IgD-negative memory B cell (primary cell): ENCODE measurements at regions not wholly inside any gene's neighbourhood (a gene's known extent, or its start where the extent isn't known, plus 50 kb on each side); places are given as distances from the start of the nearest gene placed in this dataset.
"Not testable (repeated sequence)": the region's sequence is repeated elsewhere in the genome, so short reads cannot be mapped to it uniquely, and the experiment has no call there.

Experiments used
- H3K27ac Mint-ChIP-seq, 3 donors: one replicate each; pipeline ENCODE4 v1.8.0; 2020 to 2022; ENCODE audit warnings: mild to moderate bottlenecking in 3 of 3, mixed read lengths in 3 of 3, moderate library complexity in 1 of 3
- H3K27me3 Mint-ChIP-seq: one replicate; pipeline ENCODE4 v1.8.0; 2021; ENCODE audit warnings: mixed read lengths
- H3K36me3 Mint-ChIP-seq: one replicate; pipeline ENCODE4 v1.8.0; 2020; ENCODE audit warnings: mild to moderate bottlenecking, mixed read lengths
- H3K4me1 Mint-ChIP-seq, 3 donors: one replicate each; pipeline ENCODE4 v1.8.0; 2020 to 2022; ENCODE audit warnings: mixed read lengths in 3 of 3, mild to moderate bottlenecking in 1 of 3
- H3K4me3 Mint-ChIP-seq, 4 donors: one replicate each; pipeline ENCODE4 v1.8.0; 2020 to 2022; ENCODE audit warnings: mild to moderate bottlenecking in 4 of 4, mixed read lengths in 4 of 4, moderate library complexity in 3 of 4
- H3K9me3 Mint-ChIP-seq, 3 donors: one replicate each; pipeline ENCODE4 v1.8.0; 2020 to 2021; ENCODE audit warnings: mixed read lengths in 3 of 3, mild to moderate bottlenecking in 1 of 3

DNA sequence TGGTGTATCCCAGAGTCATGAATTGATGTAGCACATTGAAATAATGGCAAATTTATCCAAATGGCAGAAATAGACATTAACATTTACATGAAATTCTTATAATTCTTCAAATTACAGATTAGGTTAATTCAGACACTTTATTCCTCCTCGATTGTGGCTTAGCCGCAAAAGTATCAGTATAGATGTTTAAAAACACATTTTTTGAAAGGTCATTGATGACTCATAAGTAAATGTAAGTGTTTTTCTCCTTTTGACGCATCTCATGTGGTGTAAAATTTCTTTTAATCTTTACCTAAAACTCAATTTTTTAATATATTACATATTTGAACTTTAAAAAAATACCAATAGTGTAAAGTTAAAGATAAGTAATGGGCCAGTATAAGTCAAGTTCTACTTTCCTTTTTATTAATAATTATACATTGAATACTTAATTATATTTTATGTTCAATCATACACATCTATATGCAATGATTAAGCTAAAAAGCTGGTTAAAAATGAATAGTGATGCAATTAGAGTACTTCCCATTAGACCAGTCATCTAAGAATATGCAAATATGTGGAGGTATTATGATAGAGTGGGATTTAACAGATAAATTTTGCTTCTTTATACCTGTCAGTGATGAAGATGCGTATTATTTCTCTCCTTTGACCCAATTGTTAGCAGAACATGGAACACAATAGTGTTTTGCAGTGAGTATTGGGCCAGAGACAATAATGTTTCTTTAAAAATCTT, 678.1 kb upstream of the DPPA4 start:
- H3K36me3 Mint-ChIP-seq: peaks cover 2% of the 10 kb centered on the region
- H3K9me3 Mint-ChIP-seq: peaks cover 1 to 13% (median 3%) of the 10 kb centered on the region in 3 donors
- no peak overlapping the region for H3K27ac Mint-ChIP-seq
- H3K4me1 Mint-ChIP-seq: no peaks in the 10 kb centered on the region
- H3K4me3 Mint-ChIP-seq: no peak overlapping the region
- H3K27me3 Mint-ChIP-seq: no peaks in the 10 kb centered on the region

- Mint-ChIP-seq H3K9me3 (peaks cover 1 to 9% (median 3%) of the 10 kb centered on the region in 3 donors), H3K4me1 (no peaks in the 10 kb centered on the region), H3K27ac (no peak overlapping the region), H3K27me3 (no peaks in the 10 kb centered on the region), H3K36me3 (peaks cover 2% of the 10 kb centered on the region), H3K4me3 (no peak overlapping the region)
Measured at GRCh38 chr3:110016235-110016815, 679.0 kb upstream of the DPPA4 start.

- peaks cover 1 to 9% (median 6%) of the 10 kb centered on the region in 3 donors for H3K9me3 Mint-ChIP-seq
- H3K4me3 Mint-ChIP-seq: no peak overlapping the region
- no peaks in the 10 kb centered on the region for H3K27me3 Mint-ChIP-seq
- H3K36me3 Mint-ChIP-seq: peaks cover 2% of the 10 kb centered on the region
- H3K27ac Mint-ChIP-seq: no peak overlapping the region
- H3K4me1 Mint-ChIP-seq: no peaks in the 10 kb centered on the region
Measured at GRCh38 chr3:110017304-110017703, 680.0 kb upstream of the DPPA4 start.

GRCh38 chr3:110021659-110022058, 684.3 kb upstream of the DPPA4 start:
- H3K4me3 Mint-ChIP-seq: no peak overlapping the region
- no peak overlapping the region for H3K27ac Mint-ChIP-seq
- H3K36me3 Mint-ChIP-seq: no peaks in the 10 kb centered on the region
- H3K9me3 Mint-ChIP-seq: peaks cover 0 to 6% (median 4%) of the 10 kb centered on the region in 3 donors
- H3K27me3 Mint-ChIP-seq: no peaks in the 10 kb centered on the region
- no peaks in the 10 kb centered on the region for H3K4me1 Mint-ChIP-seq

GRCh38 chr3:110023022-110023421, 685.7 kb upstream of the DPPA4 start:
- not testable (repeated sequence) for H3K36me3 Mint-ChIP-seq, H3K4me3 Mint-ChIP-seq, H3K27ac Mint-ChIP-seq, H3K4me1 Mint-ChIP-seq, H3K9me3 Mint-ChIP-seq, H3K27me3 Mint-ChIP-seq

- Mint-ChIP-seq H3K27me3 (no peaks in the 10 kb centered on the region), H3K4me3 (no peak overlapping the region), H3K9me3 (peaks cover 0 to 6% (median 5%) of the 10 kb centered on the region in 3 donors), H3K27ac (no peak overlapping the region), H3K36me3 (no peaks in the 10 kb centered on the region), H3K4me1 (no peaks in the 10 kb centered on the region)
Measured at GRCh38 chr3:110026421-110026820, 689.1 kb upstream of the DPPA4 start.

GRCh38 chr3:110027446-110028080, 690.2 kb upstream of the DPPA4 start:
- Mint-ChIP-seq H3K27ac (no peak overlapping the region), H3K36me3 (no peaks in the 10 kb centered on the region), H3K27me3 (no peaks in the 10 kb centered on the region), H3K9me3 (peaks cover 0 to 6% (median 3%) of the 10 kb centered on the region in 3 donors), H3K4me3 (no peak overlapping the region), H3K4me1 (no peaks in the 10 kb centered on the region)

- no peak overlapping the region for H3K4me3 Mint-ChIP-seq
- no peaks in the 10 kb centered on the region for H3K27me3 Mint-ChIP-seq
- H3K36me3 Mint-ChIP-seq: no peaks in the 10 kb centered on the region
- no peak overlapping the region for H3K27ac Mint-ChIP-seq
- peaks cover 0 to 3% (median 0%) of the 10 kb centered on the region in 3 donors for H3K9me3 Mint-ChIP-seq
- no peaks in the 10 kb centered on the region for H3K4me1 Mint-ChIP-seq
Measured at GRCh38 chr3:110031975-110032374, 694.6 kb upstream of the DPPA4 start.

- Mint-ChIP-seq H3K9me3 (peaks cover 0 to 8% (median 1%) of the 10 kb centered on the region in 3 donors), H3K27ac (no peak overlapping the region), H3K27me3 (no peaks in the 10 kb centered on the region), H3K4me1 (no peaks in the 10 kb centered on the region), H3K4me3 (no peak overlapping the region), H3K36me3 (no peaks in the 10 kb centered on the region)
Measured at GRCh38 chr3:110059431-110059830, 722.1 kb upstream of the DPPA4 start.

GRCh38 chr3:110062716-110063115, 725.4 kb upstream of the DPPA4 start:
- no peak overlapping the region for H3K4me3 Mint-ChIP-seq
- no peaks in the 10 kb centered on the region for H3K27me3 Mint-ChIP-seq
- peaks cover 0 to 4% (median 0%) of the 10 kb centered on the region in 3 donors for H3K9me3 Mint-ChIP-seq
- H3K27ac Mint-ChIP-seq: no peak overlapping the region
- H3K4me1 Mint-ChIP-seq: no peaks in the 10 kb centered on the region
- no peaks in the 10 kb centered on the region for H3K36me3 Mint-ChIP-seq

GRCh38 chr3:110063178-110063577, 725.8 kb upstream of the DPPA4 start:
- Mint-ChIP-seq H3K9me3 (peaks cover 0 to 4% (median 0%) of the 10 kb centered on the region in 3 donors), H3K27me3 (no peaks in the 10 kb centered on the region), H3K4me3 (no peak overlapping the region), H3K27ac (no peak overlapping the region), H3K4me1 (no peaks in the 10 kb centered on the region), H3K36me3 (no peaks in the 10 kb centered on the region)

- Mint-ChIP-seq H3K27me3 (no peaks in the 10 kb centered on the region), H3K4me1 (no peaks in the 10 kb centered on the region), H3K4me3 (no peak overlapping the region), H3K36me3 (no peaks in the 10 kb centered on the region), H3K9me3 (peaks cover 0 to 4% (median 0%) of the 10 kb centered on the region in 3 donors), H3K27ac (no peak overlapping the region)
Measured at GRCh38 chr3:110066206-110066605, 728.9 kb upstream of the DPPA4 start.

DNA sequence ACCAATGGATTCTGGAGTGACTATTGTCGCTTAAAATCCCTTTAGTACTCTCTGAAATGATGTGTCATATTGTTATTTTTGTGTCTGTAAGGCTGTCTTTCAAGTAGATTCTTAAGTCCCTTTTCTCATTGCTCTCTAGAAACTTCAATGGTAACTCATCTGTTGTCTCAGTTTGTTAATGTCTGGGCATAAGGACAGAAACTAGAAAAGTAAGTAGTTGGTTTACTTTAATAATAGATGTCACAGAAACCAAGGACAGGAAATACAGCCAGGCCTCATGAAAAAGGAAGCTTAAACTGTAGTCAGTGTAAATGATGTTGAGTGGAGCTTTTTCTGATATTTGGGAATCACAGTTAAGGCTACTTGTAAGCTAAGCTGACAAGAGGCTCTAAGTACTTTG, 730.2 kb upstream of the DPPA4 start:
- Mint-ChIP-seq H3K27me3 (no peaks in the 10 kb centered on the region), H3K36me3 (no peaks in the 10 kb centered on the region), H3K4me3 (no peak overlapping the region), H3K27ac (no peak overlapping the region), H3K4me1 (no peaks in the 10 kb centered on the region), H3K9me3 (peaks cover 0 to 4% (median 0%) of the 10 kb centered on the region in 3 donors)

- no peaks in the 10 kb centered on the region for H3K9me3 Mint-ChIP-seq
- no peak overlapping the region for H3K27ac Mint-ChIP-seq
- no peaks in the 10 kb centered on the region for H3K4me1 Mint-ChIP-seq
- H3K4me3 Mint-ChIP-seq: no peak overlapping the region
- no peaks in the 10 kb centered on the region for H3K27me3 Mint-ChIP-seq
- H3K36me3 Mint-ChIP-seq: no peaks in the 10 kb centered on the region
Measured at GRCh38 chr3:110069761-110070160, 732.4 kb upstream of the DPPA4 start.

GRCh38 chr3:110070161-110070916, 733.0 kb upstream of the DPPA4 start:
- Mint-ChIP-seq H3K4me1 (no peaks in the 10 kb centered on the region), H3K27me3 (no peaks in the 10 kb centered on the region), H3K27ac (no peak overlapping the region), H3K4me3 (no peak overlapping the region), H3K9me3 (no peaks in the 10 kb centered on the region), H3K36me3 (no peaks in the 10 kb centered on the region)
